Mammary epithelial cell (primary cell): ENCODE measurements at regions not wholly inside any gene's neighbourhood (a gene's known extent, or its start where the extent isn't known, plus 50 kb on each side); places are given as distances from the start of the nearest gene placed in this dataset.

Experiments
- EZH2 ChIP-seq: IDR thresholded peaks from 2 replicates; pipeline ENCODE4 v1.6.1; 2012; ENCODE audit warnings: low read length, inconsistent platforms, borderline replicate concordance
- TF ChIP-seq, protein P1 (sequence below), 2 donors: IDR thresholded peaks in 1 of 2; conservative IDR thresholded peaks in 1 of 2; 2 replicates each; pipeline ENCODE4 v1.5.1; 2011 to 2012; ENCODE audit warnings: inconsistent platforms in 2 of 2, low read length in 2 of 2, mild to moderate bottlenecking in 2 of 2, control low read depth in 1 of 2, low read depth in 1 of 2; ENCODE audit not compliant: insufficient read depth in 1 of 2; ENCODE audit errors: extremely low read depth in 1 of 2

DNA sequence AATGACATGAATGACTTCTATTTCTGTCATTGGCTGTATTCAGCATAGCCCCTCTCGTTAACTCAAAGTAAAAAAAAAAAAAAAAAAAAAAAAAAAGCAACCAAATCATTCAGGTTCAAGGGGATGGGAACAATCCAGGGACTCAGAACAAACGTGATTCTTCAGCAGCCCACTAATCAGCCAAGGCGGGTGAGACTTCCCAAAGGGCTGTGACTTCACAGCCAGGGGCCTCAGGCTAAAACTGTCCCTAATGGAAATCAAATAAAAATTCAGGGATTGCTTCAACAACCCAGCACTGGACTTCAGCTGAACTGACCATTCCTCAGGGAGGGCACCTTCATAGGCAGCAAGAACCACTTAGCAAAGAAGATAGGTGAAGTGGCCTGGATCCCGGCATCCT lies 86.2 kb upstream of the FAM169A start:
- TF ChIP-seq, protein P1, sequence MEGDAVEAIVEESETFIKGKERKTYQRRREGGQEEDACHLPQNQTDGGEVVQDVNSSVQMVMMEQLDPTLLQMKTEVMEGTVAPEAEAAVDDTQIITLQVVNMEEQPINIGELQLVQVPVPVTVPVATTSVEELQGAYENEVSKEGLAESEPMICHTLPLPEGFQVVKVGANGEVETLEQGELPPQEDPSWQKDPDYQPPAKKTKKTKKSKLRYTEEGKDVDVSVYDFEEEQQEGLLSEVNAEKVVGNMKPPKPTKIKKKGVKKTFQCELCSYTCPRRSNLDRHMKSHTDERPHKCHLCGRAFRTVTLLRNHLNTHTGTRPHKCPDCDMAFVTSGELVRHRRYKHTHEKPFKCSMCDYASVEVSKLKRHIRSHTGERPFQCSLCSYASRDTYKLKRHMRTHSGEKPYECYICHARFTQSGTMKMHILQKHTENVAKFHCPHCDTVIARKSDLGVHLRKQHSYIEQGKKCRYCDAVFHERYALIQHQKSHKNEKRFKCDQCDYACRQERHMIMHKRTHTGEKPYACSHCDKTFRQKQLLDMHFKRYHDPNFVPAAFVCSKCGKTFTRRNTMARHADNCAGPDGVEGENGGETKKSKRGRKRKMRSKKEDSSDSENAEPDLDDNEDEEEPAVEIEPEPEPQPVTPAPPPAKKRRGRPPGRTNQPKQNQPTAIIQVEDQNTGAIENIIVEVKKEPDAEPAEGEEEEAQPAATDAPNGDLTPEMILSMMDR (conservative IDR thresholded peaks at IDR 0.05 in 1 of 2, IDR thresholded peaks at IDR 0.05 in 1 of 2; ENCODE audit: extremely low read depth in 1 of 2, insufficient read depth in 1 of 2, low read depth in 1 of 2, low read length in 2 of 2): no peak
- TF ChIP-seq EZH2: no peak
